ENCODE measurements at regions not wholly inside any gene's neighbourhood (a gene's known extent, or its start where the extent isn't known, plus 50 kb on each side); places are given as distances from the start of the nearest gene placed in this dataset.

DNA sequence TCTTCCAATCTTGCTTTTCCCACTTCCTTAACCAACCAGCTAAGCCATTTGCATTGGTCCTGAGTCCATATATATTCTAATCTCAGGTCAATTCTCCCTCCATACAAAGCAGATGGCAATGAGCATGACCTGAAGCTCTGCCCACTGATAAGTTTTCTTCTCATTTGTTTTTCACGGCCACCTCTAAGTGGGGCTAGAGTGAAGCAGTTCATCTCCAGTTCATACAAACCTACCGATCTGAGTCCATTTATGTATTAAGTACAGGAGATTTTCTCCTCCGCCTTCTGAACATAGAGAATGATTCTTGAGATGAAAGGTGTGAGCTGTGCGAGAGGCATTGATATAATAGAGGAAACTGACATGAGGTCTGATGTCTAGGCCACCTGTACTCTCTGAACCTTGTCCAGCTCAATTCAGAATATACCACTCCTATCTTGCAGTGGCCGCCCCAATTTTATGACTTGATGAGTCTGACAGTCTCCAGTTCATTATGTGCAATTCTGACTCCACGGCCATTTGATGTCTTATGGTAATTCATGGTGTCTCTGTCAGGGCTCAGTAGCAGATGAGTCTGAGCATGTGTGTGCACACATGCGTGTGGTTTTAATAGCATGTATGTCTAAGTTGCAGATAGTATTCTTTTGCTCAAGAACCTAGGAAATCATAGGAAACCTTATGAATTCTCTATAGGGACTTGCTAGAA is 329.8 kb downstream of the PMP22 start:
- peak in 1 of 2 donors; percentile 74 for DNase-seq (ENCODE audit: extremely low spot score in 2 of 2)
- intact Hi-C loops (cut with DNase I), result no loop called here
- H3K9me3 ChIP-seq, result no peaks in the 10 kb centered on the region
- H3K27me3 ChIP-seq, result no peaks in the 10 kb centered on the region
- H3K4me1 ChIP-seq, result peaks cover 10% of the 10 kb centered on the region
- H3K36me3 ChIP-seq, result no peaks in the 10 kb centered on the region
- no peak overlapping the region for H3K27ac ChIP-seq
- TF ChIP-seq POLR2A (IDR thresholded peaks at IDR 0.05) (no peak), POLR2AphosphoS5 (IDR thresholded peaks at IDR 0.05; ENCODE audit: insufficient read depth in 1 of 2, low read depth in 1 of 2) (no peak)
- TF ChIP-seq, protein P1, sequence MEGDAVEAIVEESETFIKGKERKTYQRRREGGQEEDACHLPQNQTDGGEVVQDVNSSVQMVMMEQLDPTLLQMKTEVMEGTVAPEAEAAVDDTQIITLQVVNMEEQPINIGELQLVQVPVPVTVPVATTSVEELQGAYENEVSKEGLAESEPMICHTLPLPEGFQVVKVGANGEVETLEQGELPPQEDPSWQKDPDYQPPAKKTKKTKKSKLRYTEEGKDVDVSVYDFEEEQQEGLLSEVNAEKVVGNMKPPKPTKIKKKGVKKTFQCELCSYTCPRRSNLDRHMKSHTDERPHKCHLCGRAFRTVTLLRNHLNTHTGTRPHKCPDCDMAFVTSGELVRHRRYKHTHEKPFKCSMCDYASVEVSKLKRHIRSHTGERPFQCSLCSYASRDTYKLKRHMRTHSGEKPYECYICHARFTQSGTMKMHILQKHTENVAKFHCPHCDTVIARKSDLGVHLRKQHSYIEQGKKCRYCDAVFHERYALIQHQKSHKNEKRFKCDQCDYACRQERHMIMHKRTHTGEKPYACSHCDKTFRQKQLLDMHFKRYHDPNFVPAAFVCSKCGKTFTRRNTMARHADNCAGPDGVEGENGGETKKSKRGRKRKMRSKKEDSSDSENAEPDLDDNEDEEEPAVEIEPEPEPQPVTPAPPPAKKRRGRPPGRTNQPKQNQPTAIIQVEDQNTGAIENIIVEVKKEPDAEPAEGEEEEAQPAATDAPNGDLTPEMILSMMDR (IDR thresholded peaks at IDR 0.05), result no peak
- no peak overlapping the region for H3K4me3 ChIP-seq

DNA sequence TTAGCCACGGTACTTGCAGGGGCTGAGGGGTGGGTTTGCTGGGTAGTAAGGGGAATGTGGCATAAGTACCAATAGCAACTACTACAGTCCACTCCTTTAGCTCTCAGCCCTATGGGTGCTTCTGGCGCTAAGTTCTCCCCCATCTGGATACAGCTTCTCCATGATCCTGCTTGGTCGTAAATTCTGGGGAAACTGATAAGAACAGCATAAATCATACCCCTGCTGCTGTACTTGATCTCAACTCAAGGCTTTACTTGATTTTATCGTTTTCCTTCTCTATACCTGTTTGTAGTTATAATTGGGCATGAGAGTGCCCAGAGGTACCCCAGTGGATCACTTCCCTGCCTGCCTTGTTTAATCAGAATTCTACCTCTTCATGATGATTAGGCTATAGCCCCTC is 331.4 kb downstream of the PMP22 start:
- no peak overlapping the region for H3K4me3 ChIP-seq
- intact Hi-C loops (cut with DNase I), result no loop called here
- no peak for DNase-seq (ENCODE audit: extremely low spot score in 2 of 2)
- H3K36me3 ChIP-seq, result no peaks in the 10 kb centered on the region
- H3K27ac ChIP-seq, result no peak overlapping the region
- TF ChIP-seq POLR2AphosphoS5 (IDR thresholded peaks at IDR 0.05; ENCODE audit: insufficient read depth in 1 of 2, low read depth in 1 of 2) (no peak), POLR2A (IDR thresholded peaks at IDR 0.05) (no peak)
- H3K27me3 ChIP-seq, result no peaks in the 10 kb centered on the region
- H3K9me3 ChIP-seq, result no peaks in the 10 kb centered on the region
- no peaks in the 10 kb centered on the region for H3K4me1 ChIP-seq

DNA sequence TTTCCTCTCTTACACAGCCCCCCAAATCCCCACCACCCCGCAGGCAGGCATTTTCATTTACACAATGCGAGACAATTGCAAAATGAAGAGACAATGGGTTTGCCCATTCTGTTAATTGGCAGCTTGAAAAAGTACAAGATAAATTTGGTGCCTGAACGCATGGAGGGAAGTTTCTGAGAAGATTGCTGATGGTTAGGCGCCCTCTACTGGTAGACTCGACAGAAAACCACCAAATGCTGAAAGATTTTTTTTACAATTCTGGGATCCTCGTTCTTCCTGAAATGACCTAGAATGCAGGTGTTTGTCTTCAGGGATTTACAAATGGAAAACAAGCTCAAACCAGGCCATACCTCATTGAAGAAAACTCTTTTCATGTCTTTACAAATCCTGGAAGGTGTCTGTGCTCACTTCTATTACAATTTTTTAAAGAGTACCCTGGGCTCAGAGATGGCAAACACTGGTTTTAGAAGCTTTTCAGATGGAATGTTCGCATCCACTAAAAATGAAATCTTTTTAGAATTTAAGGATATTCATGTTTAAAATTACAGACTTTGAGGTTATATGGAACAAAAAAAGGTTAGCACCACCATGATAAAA is 338.5 kb downstream of the PMP22 start:
- Histone ChIP-seq H3K27ac (no peak overlapping the region), H3K27me3 (no peaks in the 10 kb centered on the region), H3K9me3 (no peaks in the 10 kb centered on the region), H3K36me3 (no peaks in the 10 kb centered on the region), H3K4me3 (no peak overlapping the region), H3K4me1 (no peaks in the 10 kb centered on the region)
- no peak for DNase-seq (ENCODE audit: extremely low spot score in 2 of 2)
- TF ChIP-seq, protein P1 (IDR thresholded peaks at IDR 0.05), result peak; percentile 51 to 73 (median 72)
- TF ChIP-seq POLR2A (IDR thresholded peaks at IDR 0.05), result no peak
- intact Hi-C loops (cut with DNase I), result no loop called here

DNA sequence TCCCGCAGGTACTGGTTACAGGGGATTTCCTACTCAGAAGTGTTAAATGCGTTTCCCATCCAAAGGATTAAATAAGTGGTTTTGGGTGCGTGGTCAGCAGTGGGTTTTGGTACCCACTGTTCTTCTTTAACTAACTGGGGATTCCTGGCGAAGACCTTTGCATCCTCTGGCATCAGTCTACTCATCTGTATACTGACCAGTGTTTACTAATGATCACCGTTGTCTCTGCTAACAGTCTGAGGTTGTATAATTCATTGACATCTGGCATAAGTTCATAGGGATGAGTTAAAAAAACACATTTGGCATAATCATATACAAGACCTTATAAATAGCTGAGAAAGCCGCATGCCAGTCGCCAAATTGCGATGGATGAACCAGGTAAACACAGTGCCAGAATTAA is 339.1 kb downstream of the PMP22 start:
- no peaks in the 10 kb centered on the region for H3K36me3 ChIP-seq
- H3K27ac ChIP-seq, result no peak overlapping the region
- H3K4me1 ChIP-seq, result no peaks in the 10 kb centered on the region
- H3K9me3 ChIP-seq, result no peaks in the 10 kb centered on the region
- intact Hi-C loops (cut with DNase I), result no loop called here
- TF ChIP-seq, protein P1 (IDR thresholded peaks at IDR 0.05), result no peak
- no peak overlapping the region for H3K4me3 ChIP-seq
- DNase-seq (ENCODE audit: extremely low spot score in 2 of 2), result no peak
- no peaks in the 10 kb centered on the region for H3K27me3 ChIP-seq

DNA sequence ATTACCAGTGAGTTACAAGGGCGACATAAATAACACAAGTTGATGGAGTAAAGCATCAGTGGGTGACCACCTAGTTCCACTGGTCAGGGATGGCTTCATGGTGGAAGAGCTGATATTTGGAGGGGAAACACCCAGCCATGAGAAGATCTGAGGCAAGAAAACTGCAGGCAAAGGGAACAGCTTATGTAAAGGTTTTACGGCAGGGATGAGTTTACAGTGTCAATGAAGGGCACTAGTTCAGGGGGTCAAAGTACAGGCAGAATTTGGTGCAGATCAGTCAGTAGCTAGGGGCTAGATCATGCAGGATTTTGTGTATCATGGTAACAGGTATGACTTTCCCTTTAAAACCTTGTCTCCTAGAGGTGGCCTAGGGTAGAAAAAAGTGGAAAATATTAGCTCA is 339.6 kb downstream of the PMP22 start:
- H3K36me3 ChIP-seq, result no peaks in the 10 kb centered on the region
- intact Hi-C loops (cut with DNase I), result no loop called here
- DNase-seq (ENCODE audit: extremely low spot score in 2 of 2), result no peak
- no peak for TF ChIP-seq POLR2AphosphoS5 (IDR thresholded peaks at IDR 0.05; ENCODE audit: insufficient read depth in 1 of 2, low read depth in 1 of 2)
- TF ChIP-seq, protein P1 (IDR thresholded peaks at IDR 0.05), result no peak
- no peak for TF ChIP-seq POLR2A (IDR thresholded peaks at IDR 0.05)
- no peak overlapping the region for H3K27ac ChIP-seq
- no peaks in the 10 kb centered on the region for H3K9me3 ChIP-seq
- no peaks in the 10 kb centered on the region for H3K27me3 ChIP-seq
- H3K4me3 ChIP-seq, result no peak overlapping the region
- H3K4me1 ChIP-seq, result no peaks in the 10 kb centered on the region
